PC-9 (cell line): ENCODE measurements at regions not wholly inside any gene's neighbourhood (a gene's known extent, or its start where the extent isn't known, plus 50 kb on each side); places are given as distances from the start of the nearest gene placed in this dataset.

Experiments
- BruUV-seq: library from RNA; stranded (reverse); fragments of 400-500 nt; replicated peaks from 2 replicates; lab custom pipeline; 2021; lab: Mats Ljungman, UMichigan
- CTCF ChIA-PET: fragments of 300-600 bp; sonication (Branson Sonifier 250); formaldehyde crosslinking; loops from one replicate; lab custom pipeline; 2022; ENCODE audit warnings: antibody characterized with exemption; lab: Charles Lee
- POLR2A ChIA-PET: fragments of 300-600 bp; sonication (Branson Sonifier 250); formaldehyde crosslinking; loops from one replicate; lab custom pipeline; 2022; ENCODE audit warnings: antibody characterized with exemption; ENCODE audit not compliant: unreplicated experiment; lab: Charles Lee
- DNase-seq, 2 experiments: peaks; one replicate each; pipeline versions ENCODE4 v3.0.0 to v3.0.0-alpha.2; 2015 to 2022; ENCODE audit warnings: mixed read lengths in 1 of 2
- H2AFZ ChIP-seq: fragments of 200-600 bp; sonication (generic); 2 replicates; pipeline ENCODE4 v1.8.1; 2017; ENCODE audit warnings: antibody characterized with exemption
- H3F3A ChIP-seq: fragments of 200-600 bp; sonication (generic); 2 replicates; pipeline ENCODE4 v1.8.1; 2017; ENCODE audit warnings: antibody characterized with exemption, mild to moderate bottlenecking, low read depth; ENCODE audit not compliant: insufficient read depth
- H3K27ac ChIP-seq: fragments of 200-600 bp; sonication (generic); 2 replicates; pipeline ENCODE4 v1.6.1; 2016; ENCODE audit warnings: mixed run types
- H3K27me3 ChIP-seq: fragments of 200-600 bp; sonication (generic); 2 replicates; pipeline ENCODE4 v1.6.1; 2016; ENCODE audit warnings: low read depth, mixed run types; ENCODE audit not compliant: insufficient read depth
- H3K36me3 ChIP-seq: fragments of 200-600 bp; sonication (generic); 2 replicates; pipeline ENCODE4 v1.6.1; 2016; ENCODE audit warnings: low read depth, mixed run types
- H3K4me1 ChIP-seq: fragments of 200-600 bp; sonication (generic); replicated peaks from 2 replicates; pipeline ENCODE4 v1.6.1; 2016; ENCODE audit warnings: mixed run types; ENCODE audit not compliant: insufficient read depth
- H3K4me2 ChIP-seq: fragments of 200-600 bp; sonication (generic); 2 replicates; pipeline ENCODE4 v1.6.1; 2017; ENCODE audit warnings: mixed run types
- H3K4me3 ChIP-seq: fragments of 200-600 bp; sonication (generic); 2 replicates; pipeline ENCODE4 v1.6.1; 2016; ENCODE audit warnings: mixed run types
- H3K79me2 ChIP-seq: fragments of 200-600 bp; sonication (generic); 2 replicates; pipeline ENCODE4 v1.6.1; 2017; ENCODE audit warnings: low read depth, mixed run types
- H3K9me2 ChIP-seq: fragments of 200-600 bp; sonication (generic); 2 replicates; pipeline ENCODE4 v1.8.1; 2017; ENCODE audit warnings: mild to moderate bottlenecking; ENCODE audit not compliant: insufficient read depth
- H3K9me3 ChIP-seq: fragments of 200-600 bp; sonication (generic); 2 replicates; pipeline ENCODE4 v1.8.1; 2016; ENCODE audit warnings: low read depth; ENCODE audit not compliant: insufficient read depth
- H4K20me1 ChIP-seq: fragments of 200-600 bp; sonication (generic); 2 replicates; pipeline ENCODE4 v1.8.1; 2017; ENCODE audit not compliant: insufficient read depth
- CTCF ChIP-seq: fragments of 200-600 bp; sonication (generic); conservative IDR thresholded peaks from 2 replicates; pipeline ENCODE4 v1.6.1; 2017; ENCODE audit warnings: mixed run types, antibody characterized with exemption, mild to moderate bottlenecking, moderate library complexity
- EZH2 ChIP-seq: fragments of 200-600 bp; sonication (generic); IDR thresholded peaks from 2 replicates; pipeline ENCODE4 v1.8.0; 2017; ENCODE audit warnings: antibody characterized with exemption, low read depth
- intact Hi-C: fragments of 100-400 bp; cut with micrococcal nuclease; formaldehyde crosslinking; loops from one replicate; pipeline ENCODE4 v1.10.0; 2022; ENCODE audit not compliant: unreplicated experiment

DNA sequence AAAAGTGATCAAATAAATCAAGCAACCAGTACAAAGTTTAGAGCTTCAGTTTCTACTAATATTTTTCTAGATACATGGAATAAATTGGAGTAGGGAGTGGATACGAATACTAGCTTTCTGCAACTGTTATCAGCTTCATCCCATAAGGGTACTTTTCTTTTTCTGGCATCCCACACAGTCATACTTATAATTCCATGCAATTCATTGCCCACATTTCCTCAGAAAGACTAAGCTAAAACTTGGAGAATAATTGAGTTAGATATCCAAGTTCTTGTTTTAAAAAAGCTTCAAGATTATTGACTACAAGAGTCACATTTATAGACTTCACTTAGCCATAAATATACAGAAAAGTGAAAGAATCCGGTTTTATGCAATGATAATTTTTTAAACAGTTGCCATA is 186.9 kb downstream of the OLFM4 start:
- CTCF ChIA-PET, result no interaction called here
- H2AFZ ChIP-seq, result no peak overlapping the region
- no peaks in the 10 kb centered on the region for H3F3A ChIP-seq
- H3K9me2 ChIP-seq, result no peaks in the 10 kb centered on the region
- no peak for TF ChIP-seq CTCF
- no peak for TF ChIP-seq EZH2
- no peaks in the 10 kb centered on the region for H3K27me3 ChIP-seq
- H3K27ac ChIP-seq, result no peak overlapping the region
- no peaks in the 10 kb centered on the region for H3K36me3 ChIP-seq
- no peak for DNase-seq
- intact Hi-C loops, result no loop called here
- H3K4me2 ChIP-seq, result no peak overlapping the region
- H3K4me3 ChIP-seq, result no peak overlapping the region
- H3K79me2 ChIP-seq, result no peaks in the 10 kb centered on the region
- no peaks in the 10 kb centered on the region for H4K20me1 ChIP-seq
- no peaks in the 10 kb centered on the region for H3K4me1 ChIP-seq
- H3K9me3 ChIP-seq, result no peaks in the 10 kb centered on the region
- POLR2A ChIA-PET, result no interaction called here
- BruUV-seq, result no TSS peak

GRCh38 chr13:53216773-53217172 is 188.2 kb downstream of the OLFM4 start:
- Histone ChIP-seq H3F3A (no peaks in the 10 kb centered on the region), H3K27ac (no peak overlapping the region), H3K27me3 (no peaks in the 10 kb centered on the region), H2AFZ (no peak overlapping the region), H3K9me3 (no peaks in the 10 kb centered on the region), H3K4me2 (no peak overlapping the region), H4K20me1 (no peaks in the 10 kb centered on the region), H3K4me3 (no peak overlapping the region), H3K9me2 (no peaks in the 10 kb centered on the region), H3K4me1 (no peaks in the 10 kb centered on the region), H3K36me3 (no peaks in the 10 kb centered on the region), H3K79me2 (no peaks in the 10 kb centered on the region)
- ChIA-PET CTCF (no interaction called here), POLR2A (no interaction called here)
- DNase-seq, result no peak
- TF ChIP-seq EZH2 (no peak), CTCF (no peak)
- no TSS peak for BruUV-seq
- intact Hi-C loops, result no loop called here

DNA sequence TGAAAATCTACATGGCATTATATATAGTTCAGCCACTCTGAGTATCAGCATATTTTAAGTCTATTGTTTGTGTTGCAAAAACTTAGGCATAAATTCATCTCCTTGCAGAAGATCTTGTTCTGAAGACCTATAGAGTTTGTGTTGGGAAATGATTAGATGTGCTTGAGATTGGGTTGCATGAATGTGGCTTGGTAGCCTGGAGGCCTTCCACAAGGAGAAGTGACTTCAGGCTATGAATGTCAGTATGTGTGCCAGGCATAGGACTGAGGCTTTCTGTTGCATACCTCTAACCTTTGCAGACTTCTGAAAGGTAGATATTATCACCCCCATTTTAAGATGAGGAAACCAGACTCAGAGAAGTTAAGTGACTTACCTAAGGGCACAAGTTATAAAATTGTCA is 188.6 kb downstream of the OLFM4 start:
- Histone ChIP-seq H3K27ac (no peak overlapping the region), H3K9me3 (no peaks in the 10 kb centered on the region), H3K4me2 (no peak overlapping the region), H2AFZ (no peak overlapping the region), H3K27me3 (no peaks in the 10 kb centered on the region), H3K36me3 (no peaks in the 10 kb centered on the region), H3K4me1 (no peaks in the 10 kb centered on the region), H3K4me3 (no peak overlapping the region), H3F3A (no peaks in the 10 kb centered on the region), H3K79me2 (no peaks in the 10 kb centered on the region), H3K9me2 (no peaks in the 10 kb centered on the region), H4K20me1 (no peaks in the 10 kb centered on the region)
- BruUV-seq, result no TSS peak
- TF ChIP-seq EZH2 (no peak), CTCF (no peak)
- intact Hi-C loops, result no loop called here
- POLR2A ChIA-PET, result no interaction called here
- no peak for DNase-seq
- CTCF ChIA-PET, result no interaction called here
